H1 (cell line): ENCODE measurements at regions not wholly inside any gene's neighbourhood (a gene's known extent, or its start where the extent isn't known, plus 50 kb on each side); places are given as distances from the start of the nearest gene placed in this dataset.

ENCODE experiments used
- ASH2L ChIP-seq: fragments of 200-600, 300-600 bp; sonication (generic); IDR thresholded peaks from one replicate; pipeline ENCODE4 v1.7.1; 2017; ENCODE audit warnings: low read length
- RXRA ChIP-seq: IDR thresholded peaks from 2 replicates; pipeline ENCODE4 v1.6.1; 2011; ENCODE audit warnings: low read depth, mild to moderate bottlenecking, low read length, moderate library complexity; ENCODE audit not compliant: insufficient read depth
- SUZ12 ChIP-seq: fragments of 200-600 bp; sonication (generic); IDR thresholded peaks from 2 replicates; pipeline ENCODE4 v1.6.1; 2012; ENCODE audit warnings: mild to moderate bottlenecking, inconsistent platforms, low read length, moderate library complexity, mixed read lengths
- TAF1 ChIP-seq: IDR thresholded peaks from 2 replicates; pipeline ENCODE4 v1.6.1; 2011; ENCODE audit warnings: mild to moderate bottlenecking, low read depth, low read length

DNA sequence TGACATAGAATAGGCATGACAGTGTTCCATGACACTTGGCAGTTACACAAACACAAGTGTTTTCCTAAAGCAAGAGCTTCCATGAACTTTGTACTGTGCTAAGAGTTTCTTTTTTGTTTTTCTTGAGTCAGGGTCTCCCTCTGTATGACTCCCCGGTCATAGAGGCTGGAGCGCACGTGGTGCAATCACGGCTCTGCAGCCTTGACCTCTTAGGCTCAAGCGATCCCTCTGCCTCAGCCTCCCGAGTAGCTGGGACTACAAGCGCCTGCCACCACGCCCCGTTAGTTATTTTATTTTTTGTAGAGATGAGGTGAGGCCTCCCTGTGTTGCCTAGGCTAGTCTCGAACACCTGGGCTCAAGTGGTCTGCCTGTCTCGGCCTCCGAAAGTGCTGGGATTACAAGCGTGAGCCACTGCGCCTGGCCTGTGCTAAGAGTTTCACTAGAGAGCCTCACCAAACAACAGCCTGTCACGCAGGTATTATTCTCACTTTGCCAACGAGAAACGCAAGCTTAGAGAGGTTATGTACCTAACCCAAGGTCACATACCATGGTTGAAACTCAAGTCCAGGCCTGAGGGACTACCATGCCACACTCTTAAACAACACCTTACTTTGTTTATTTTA, 355.9 kb downstream of the KLF12 start (continued):
- no peak for TF ChIP-seq RXRA
- TF ChIP-seq TAF1, result no peak
- TF ChIP-seq ASH2L, result no peak
- TF ChIP-seq SUZ12, result no peak
